Activated CD4-positive, alpha-beta T cell treated with anti-CD3 and anti-CD28 coated beads, Interleukin-2, amount 50 U/mL, for 16 hours (primary cell): ENCODE measurements at regions not wholly inside any gene's neighbourhood (a gene's known extent, or its start where the extent isn't known, plus 50 kb on each side); places are given as distances from the start of the nearest gene placed in this dataset.
"Not testable (repeated sequence)": the region's sequence is repeated elsewhere in the genome, so short reads cannot be mapped to it uniquely, and the experiment has no call there.

Source experiments
- DNase-seq: peaks from one replicate; pipeline ENCODE4 v3.0.0-alpha.2; 2020

DNA sequence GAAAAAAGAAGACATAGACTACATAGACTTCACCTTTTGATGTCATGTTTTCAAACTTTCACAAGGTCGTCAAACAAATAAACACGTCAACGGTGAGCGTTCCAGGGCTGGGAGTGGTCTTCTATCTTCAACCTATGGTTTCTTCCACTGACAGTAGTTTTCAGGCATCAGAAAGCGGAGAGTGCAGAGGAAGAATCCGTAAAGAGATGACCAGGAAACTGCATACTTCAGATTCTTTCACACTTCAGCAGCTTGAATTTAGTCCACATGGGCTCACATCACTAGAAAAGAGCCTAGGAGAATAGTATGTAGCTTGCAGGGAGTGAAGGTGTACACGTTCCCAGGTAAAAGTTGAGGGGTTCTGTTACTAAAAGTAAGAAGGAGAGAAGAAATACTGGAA, 58.5 kb downstream of the NPY1R start:
- no peak for DNase-seq

DNA sequence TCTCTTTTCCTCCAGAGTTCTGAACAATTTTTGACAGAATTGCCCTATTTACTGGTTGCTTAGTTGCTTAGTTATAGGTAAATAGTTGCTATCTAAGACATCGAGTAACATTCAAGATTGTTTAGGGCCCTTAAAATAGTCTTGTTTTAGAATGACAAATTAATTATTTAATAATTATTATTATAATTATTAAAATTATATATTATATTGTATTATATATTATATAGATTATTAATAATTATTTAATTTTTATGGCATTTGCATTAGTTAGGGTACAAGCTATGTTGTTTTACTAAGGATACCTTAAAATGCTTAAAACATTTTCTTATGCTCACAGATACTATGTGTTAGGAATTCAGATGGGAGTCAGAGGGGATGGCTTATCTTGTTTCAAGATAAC, 59.2 kb downstream of the NPY1R start:
- no peak for DNase-seq

DNA sequence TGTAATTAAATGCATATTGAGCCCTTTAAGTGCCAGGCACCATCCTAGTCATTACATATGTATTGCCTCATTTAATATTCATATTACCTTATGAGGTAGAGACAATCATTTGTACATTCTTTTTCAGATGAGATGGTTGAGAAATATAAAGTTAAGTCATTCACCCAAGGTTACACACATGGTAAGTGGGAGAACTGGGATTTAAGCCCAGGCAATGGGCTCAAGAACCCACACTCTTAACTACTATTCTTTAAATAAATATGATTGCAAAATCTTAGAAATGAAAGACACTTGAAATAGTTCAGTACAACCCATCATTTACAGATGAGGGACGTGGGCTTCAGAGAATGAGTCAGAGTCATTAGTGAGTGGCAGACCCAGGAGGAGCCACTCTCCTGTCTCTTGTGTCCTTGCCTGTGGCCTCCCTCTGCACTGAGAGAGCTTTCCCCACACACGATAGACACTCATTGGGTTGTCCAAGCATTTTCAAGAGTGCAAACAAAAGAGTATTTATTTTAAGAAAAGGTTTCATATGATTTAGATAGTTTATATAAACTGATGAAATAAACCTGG, 60.8 kb downstream of the NPY1R start:
- no peak for DNase-seq

DNA sequence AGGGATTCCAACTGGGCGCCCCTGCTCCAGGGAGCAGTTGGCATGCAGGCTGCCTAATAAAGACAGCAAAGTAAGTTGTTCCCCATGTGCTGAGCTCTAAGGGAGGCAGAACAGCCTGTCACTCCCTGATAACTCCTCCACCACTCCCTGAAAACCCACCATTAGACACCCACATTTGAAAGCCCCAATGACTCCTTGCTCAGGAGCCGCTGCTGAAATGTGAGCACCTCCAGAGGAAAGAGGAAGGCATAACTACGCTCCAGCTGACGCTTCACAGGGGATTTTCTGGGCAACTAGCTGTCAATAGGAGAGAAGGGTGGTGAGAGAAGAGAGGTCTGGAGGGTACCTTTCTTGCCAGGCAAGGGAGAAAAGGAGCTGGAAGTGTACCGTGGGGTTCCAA, 62.5 kb downstream of the NPY1R start:
- no peak for DNase-seq

DNA sequence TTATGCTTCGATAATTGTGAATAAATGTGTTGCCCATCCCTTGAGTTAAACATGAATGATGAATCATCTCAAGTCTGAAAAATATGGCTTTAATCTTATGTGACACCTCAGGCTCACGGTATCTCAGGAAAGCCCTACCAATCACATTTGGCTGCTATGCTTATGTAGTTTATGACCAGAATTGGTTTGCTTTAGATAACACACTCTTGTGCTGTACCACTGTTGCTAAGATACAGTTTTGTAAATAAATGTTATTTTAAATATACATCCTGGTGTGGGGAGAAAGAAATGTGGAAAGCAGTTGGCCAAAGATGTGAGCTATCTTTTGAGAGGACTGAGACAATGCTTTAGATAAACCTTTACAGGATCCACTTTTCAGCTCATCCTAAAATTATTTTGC, 63.2 kb downstream of the NPY1R start:
- no peak for DNase-seq

DNA sequence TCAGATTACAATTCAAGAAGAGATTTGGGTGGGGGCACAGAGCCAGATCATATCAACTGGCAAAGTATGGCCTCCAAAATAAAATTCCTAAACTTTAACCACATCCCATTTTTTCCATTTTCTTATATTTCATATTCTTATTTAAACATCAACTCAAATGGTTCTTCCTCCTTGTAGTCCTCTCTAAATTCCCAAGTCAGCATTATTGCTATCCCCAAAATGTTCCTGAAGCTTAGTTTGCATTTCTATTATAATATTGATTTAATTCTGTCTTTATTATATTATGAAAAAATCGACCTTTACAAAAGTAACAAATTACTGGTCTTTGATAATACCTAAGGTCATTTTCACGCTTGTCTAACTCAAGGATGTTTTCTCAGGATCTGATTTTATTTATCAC, 67.5 kb downstream of the NPY1R start:
- no peak for DNase-seq

DNA sequence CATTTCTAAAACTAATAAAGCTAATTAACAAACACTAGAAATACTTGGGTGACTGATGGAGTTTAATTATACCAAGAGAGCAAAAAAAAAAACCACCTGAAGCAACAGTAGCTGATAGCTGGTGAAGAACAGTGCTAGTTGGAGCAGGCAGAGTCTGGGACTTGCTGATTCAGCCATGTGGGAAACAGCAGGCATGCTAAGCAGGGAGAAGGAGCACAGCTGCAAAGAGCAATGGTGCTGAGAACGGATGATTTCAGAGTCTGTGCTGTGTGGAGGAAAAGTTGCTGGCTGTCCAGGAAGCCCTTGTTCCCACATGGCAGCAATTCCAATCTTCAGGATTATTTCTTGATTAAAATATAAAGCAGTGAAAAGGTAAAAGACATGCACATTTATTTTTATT, 68.8 kb downstream of the NPY1R start:
- DNase-seq, result no peak

DNA sequence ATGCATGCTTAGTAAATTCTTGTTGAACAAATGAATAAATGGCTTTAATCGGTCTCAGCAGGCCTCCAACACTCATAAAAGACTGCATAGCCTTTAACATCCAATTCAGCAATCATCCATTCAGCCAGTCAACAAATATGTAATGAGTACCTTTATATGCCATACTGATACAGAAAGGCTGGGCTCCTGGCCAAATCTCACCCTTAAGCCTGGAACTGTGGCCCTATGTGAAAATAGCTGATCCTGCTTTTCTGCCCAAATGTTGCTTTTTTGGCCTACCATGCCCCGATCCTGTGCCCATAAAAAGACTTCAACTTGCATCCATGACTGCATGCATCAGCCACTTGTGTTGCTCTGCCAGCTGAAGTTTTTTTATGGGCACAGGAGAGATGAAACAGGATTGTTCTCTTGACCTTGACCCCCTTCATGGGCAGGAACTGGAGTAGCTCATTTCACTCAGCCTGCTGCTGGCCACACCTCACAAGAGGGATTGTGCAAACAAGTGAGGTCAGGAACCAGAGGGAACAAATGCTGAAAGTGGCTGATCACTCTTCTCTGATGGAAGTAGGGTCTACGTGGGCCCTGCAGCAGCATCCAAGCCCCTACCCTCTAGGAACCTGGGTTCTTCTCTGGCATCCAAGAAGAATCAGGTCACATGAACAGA, 75.6 kb downstream of the NPY1R start:
- DNase-seq, result no peak

DNA sequence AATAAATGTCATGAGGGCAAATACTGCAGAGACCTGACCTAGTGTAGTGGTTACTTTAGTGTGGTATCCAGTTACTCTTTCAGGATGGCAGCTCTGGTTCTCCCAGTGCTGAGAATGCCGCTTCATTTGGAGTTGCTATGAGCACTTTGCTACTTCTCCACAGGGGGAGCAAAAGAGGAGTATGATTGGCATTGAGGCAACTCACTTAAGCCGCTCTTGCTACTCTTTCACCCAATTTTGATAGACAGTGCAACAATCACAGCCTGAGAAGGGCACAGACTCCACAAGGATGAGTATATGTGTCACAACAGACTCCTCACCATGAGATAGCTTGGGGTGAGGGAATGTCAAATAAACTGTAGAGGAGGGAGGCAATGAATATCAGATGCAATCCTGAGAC, 81.2 kb downstream of the NPY1R start:
- no peak for DNase-seq

DNA sequence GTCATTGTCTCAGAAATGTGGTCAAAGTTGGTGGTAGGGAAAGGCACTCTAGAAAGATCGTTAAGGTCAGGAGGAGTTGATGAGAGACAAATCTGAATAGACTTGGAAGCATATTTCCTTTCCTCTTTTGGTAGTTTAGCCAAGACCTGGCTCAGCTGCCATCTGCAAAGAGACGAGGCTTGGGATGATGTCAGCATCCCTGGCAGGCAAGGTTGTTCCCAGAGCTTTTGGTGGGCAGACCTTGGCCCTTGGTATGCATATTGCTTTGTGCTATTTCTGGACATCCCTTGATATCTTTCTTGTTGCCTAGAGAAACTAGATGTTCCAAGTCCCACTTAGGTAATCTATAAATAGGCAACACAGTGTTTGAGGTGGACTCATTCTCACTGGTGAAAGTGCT, 82.4 kb upstream of the NAF1 start:
- DNase-seq, result no peak

DNA sequence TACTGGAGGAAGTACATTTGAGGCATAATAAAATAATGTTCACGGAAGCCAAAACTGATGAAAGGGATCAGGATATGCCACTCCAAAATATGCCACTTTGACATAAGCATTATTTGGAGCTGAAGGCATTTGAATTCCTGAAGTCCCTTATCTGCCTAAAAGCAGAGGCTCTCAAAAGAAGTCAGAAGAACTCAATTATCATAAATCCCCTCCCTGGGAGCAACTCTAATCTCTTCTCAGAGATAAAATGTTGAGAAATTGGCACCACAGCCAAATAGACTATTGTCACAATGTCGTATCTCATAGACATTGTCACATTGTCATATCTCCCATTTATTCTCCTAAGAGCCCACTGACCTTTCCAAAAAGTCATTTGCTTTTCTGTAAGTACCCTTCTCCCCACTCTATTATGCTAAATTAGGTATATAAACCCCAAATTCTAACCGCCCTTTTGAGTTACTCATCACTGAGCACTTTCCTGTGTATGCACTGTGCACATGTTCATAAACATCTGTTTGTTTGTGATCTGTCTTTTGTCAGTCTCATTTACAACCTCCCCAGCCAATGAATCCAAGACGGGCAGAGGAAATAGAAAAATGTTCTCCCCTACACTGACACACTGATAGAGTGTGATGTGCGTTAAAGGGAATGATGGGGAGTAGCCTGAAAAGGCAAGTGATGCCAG, 78.5 kb upstream of the NAF1 start:
- DNase-seq, result no peak

DNA sequence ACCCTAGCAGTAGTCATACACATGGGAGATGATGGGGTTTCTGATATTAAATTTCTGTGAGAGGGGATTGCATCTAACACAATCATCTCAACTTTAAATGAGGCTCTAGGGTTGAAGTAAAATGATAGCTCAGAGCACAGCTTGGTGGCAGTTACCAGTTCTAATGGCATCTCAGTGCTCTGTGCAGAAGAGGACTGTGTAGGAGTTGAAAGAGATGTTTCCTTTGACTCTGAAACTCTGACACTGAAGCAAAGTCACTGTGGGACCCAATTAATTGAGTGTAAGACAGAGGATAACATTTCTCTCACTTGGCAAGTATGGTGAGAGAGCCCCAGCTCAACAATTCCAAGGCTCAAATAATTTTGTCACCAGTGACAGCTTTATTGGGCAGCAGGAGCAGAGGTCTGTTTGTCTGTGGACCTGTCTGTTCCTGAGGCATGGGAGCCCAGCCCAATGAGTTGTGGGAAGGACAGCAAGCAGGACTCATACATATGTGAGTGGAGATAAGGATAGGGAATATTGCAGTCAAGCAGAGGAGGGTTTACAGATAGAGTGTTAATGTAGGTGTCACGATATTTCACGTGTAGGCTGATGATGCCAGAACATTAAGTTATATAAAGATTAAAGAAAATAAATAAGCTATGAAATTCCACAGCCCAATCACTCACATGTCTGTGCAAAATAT, 76.7 kb upstream of the NAF1 start:
- DNase-seq, result no peak

DNA sequence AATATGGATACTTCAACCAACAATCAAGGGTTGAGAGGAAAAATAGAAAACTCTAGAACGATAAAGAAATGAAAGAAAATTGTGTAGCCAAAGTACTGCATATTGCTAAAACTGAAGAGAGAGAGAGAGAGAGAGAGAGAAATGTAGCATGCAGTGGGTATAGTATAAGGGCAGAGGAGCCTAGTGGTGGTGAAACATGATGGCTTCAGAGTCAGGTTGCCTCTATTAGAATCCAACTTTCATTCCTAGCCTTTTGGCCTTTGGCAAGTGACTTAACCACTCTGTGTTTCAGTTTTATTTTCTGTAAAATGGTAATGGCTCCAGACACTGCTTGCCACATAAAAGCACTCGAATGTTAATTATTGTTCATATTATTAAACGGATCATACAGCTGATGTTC, 71.2 kb upstream of the NAF1 start:
- no peak for DNase-seq

DNA sequence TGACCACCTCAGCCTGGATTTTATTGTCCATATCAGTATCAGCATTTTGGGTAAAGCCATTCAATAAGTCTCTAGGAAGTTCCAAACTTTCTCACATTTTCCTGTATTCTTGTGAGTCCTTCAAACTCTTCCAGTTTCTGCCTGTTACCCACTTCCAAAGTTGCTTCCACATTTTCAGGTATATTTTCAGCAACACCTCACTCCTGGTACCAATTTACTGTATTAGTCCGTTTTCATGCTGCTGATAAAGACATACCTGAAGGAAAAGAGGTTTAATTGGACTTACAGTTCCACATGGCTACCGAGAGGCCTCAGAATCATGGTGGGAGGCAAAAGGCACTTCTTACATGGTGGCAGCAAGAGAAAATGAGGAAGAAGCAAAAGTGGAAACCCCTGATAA, 69.7 kb upstream of the NAF1 start:
- DNase-seq, result not testable (repeated sequence)

DNA sequence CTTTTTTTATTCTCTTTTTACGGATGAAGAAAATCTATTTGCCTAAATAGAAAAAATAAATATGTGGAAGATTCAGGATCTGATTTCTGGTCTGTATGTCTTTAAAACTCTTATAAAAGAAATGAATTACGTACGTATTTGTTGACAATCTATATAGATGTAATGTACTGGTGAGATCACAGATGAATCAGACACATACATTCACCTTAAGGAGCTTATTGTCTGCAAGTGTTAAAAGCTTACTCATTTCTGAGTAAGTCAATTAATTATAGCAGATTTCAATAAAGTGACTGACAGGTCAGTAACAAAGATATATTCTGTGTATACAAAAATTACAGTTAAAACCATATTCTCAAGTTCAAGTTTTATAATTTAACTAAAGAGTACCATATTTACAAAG, 66.6 kb upstream of the NAF1 start:
- DNase-seq, result no peak

DNA sequence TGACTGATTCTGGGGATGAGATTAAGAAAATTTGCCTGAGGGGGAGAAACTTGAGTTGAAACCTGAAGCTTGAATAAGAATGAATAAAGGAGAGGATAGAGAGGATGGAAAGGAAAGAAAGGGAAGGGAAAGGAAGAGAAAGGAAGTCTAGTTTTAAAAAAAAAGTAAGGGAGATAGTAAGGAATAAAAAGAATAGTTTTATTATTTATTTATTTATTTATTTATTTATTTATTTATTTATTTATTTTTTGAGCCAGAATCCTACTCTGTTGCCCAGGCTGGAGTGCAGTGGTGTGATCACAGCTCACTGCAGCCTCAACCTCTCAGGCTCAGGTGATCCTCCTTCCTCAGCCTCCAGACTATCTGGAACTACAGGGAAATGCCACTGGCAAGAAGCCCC, 62.0 kb upstream of the NAF1 start:
- DNase-seq, result no peak

DNA sequence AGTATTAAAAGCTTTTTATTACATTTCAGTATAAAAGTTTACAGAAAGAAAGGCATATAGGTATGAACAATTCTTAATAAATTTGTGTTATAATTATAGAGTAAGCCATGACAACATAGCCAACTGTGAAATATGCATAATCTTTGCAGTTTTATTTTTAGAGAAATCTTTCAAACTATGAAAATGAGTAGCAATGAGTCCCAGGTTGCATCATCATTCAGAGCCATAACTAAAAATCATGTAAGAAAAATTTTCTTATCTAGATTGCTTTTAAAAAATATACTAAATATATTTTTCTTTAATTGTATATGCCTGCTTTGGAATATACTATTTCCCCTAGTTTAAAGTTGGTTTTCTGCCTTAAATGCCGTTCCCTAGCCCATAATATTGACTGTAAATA, 54.8 kb upstream of the NAF1 start:
- DNase-seq, result no peak

DNA sequence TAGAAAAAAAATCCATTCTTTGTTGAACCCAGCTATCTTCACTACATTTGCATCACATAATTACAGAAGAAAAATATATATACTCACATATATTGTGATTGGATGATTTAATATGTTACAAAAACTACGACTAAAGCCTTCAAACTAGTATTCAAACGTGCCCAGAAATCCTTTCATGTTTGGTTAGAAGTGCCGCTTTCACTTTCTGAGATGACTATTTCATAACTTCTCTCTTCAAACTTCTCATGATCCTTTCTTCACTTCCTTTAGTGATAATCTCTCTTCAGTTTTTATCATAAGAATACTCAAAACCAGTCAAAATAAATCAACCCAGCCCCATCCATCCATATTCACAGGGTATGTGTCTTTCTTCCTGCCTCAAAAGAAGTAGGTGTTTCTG, 50.8 kb upstream of the NAF1 start:
- DNase-seq, result peak; percentile 2
